Naive thymus-derived CD8-positive, alpha-beta T cell (primary cell): ENCODE measurements at regions not wholly inside any gene's neighbourhood (a gene's known extent, or its start where the extent isn't known, plus 50 kb on each side); places are given as distances from the start of the nearest gene placed in this dataset.

ENCODE experiments used
- ATAC-seq, 2 donors: fragments of 150-1000 bp; cut with Tn5 transposase in 1 of 2; sonication (Bioruptor Pico), chemical (Tn5 transposase) in 1 of 2; 1 replicate in 1 of 2; 2 replicates in 1 of 2; pipeline ENCODE4 v1.10.0; 2021; ENCODE audit warnings: mild to moderate bottlenecking in 2 of 2, moderate library complexity in 2 of 2
- POLR2A ChIA-PET: fragments of 350-600 bp; sonication (Branson Sonifier 250); formaldehyde crosslinking; loops from one replicate; lab custom pipeline; 2021; ENCODE audit warnings: antibody characterized with exemption; lab: Charles Lee
- DNase-seq, 10 donors: peaks; one replicate each; pipeline versions ENCODE4 v3.0.0 to v3.0.0-alpha.2; 2020 to 2022
- H3K27ac Mint-ChIP-seq, 10 donors: one replicate each; pipeline ENCODE4 v1.8.0; 2020 to 2022; ENCODE audit warnings: mild to moderate bottlenecking in 10 of 10, mixed read lengths in 10 of 10, moderate library complexity in 4 of 10, inconsistent platforms in 1 of 10
- H3K27me3 Mint-ChIP-seq, 5 donors: one replicate each; pipeline ENCODE4 v1.8.0; 2021 to 2022; ENCODE audit warnings: mixed read lengths in 5 of 5
- H3K36me3 Mint-ChIP-seq, 3 donors: one replicate each; pipeline ENCODE4 v1.8.0; 2020 to 2022; ENCODE audit warnings: mixed read lengths in 3 of 3, mild to moderate bottlenecking in 2 of 3, inconsistent platforms in 1 of 3
- H3K4me1 Mint-ChIP-seq, 4 donors: one replicate each; pipeline ENCODE4 v1.8.0; 2021 to 2022; ENCODE audit warnings: mixed read lengths in 4 of 4
- H3K4me3 Mint-ChIP-seq, 10 donors: one replicate each; pipeline ENCODE4 v1.8.0; 2020 to 2022; ENCODE audit warnings: mild to moderate bottlenecking in 10 of 10, mixed read lengths in 10 of 10, moderate library complexity in 6 of 10, inconsistent platforms in 1 of 10
- H3K9me3 Mint-ChIP-seq, 9 donors: one replicate each; pipeline ENCODE4 v1.8.0; 2020 to 2022; ENCODE audit warnings: mixed read lengths in 9 of 9, mild to moderate bottlenecking in 3 of 9, inconsistent platforms in 1 of 9, moderate library complexity in 1 of 9

DNA sequence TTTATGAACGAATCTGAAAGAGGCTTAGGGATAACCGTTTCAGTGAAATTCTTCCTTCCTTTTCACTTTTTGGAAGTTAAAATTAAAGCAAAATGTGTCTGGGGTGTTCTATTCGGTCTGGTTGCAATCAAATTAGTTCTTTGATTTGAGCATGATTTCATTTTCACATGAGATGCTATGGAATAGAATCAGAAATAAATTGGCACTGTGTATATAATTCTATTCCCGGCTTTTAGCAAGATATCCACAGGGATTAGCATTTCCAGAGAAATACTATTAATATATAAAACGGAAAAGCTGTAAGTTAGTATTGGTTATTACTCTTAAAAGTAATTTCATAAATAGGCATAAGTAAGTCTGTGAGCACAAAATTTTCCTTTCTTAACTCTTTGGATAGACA is 1676.8 kb upstream of the PCDH7 start:
- H3K4me3 Mint-ChIP-seq, result no peak overlapping the region
- H3K27me3 Mint-ChIP-seq, result no peaks in the 10 kb centered on the region
- no peaks in the 10 kb centered on the region for H3K4me1 Mint-ChIP-seq
- no peak overlapping the region for H3K27ac Mint-ChIP-seq
- H3K36me3 Mint-ChIP-seq, result no peaks in the 10 kb centered on the region
- peaks cover 0 to 18% (median 4%) of the 10 kb centered on the region in 9 donors for H3K9me3 Mint-ChIP-seq
- DNase-seq (no peak), ATAC-seq (no peak)
- POLR2A ChIA-PET, result no interaction called here

DNA sequence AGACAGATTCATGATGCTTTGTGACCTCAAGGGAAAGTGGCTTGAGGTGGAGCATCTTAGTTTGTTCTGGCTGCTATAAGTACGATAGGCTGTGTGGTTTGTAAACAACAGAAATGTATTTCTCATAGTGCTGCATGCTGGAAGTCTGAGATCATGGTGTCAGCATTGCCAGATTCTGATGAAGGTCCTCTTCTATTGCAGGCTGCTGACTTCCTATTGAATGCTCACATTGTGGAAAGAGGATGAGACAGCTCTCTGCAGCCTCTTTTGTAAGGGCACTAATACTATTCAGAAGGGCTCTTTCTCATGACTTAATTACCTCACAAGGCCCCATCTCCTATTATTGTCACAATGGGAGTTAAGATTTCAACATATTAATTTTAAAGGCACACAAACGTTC is 1674.0 kb upstream of the PCDH7 start:
- ATAC-seq (no peak), DNase-seq (no peak)
- no peaks in the 10 kb centered on the region for H3K4me1 Mint-ChIP-seq
- H3K27me3 Mint-ChIP-seq, result no peaks in the 10 kb centered on the region
- H3K36me3 Mint-ChIP-seq, result no peaks in the 10 kb centered on the region
- H3K4me3 Mint-ChIP-seq, result no peak overlapping the region
- POLR2A ChIA-PET, result no interaction called here
- no peak overlapping the region for H3K27ac Mint-ChIP-seq
- peaks cover 0 to 30% (median 7%) of the 10 kb centered on the region in 9 donors for H3K9me3 Mint-ChIP-seq

DNA sequence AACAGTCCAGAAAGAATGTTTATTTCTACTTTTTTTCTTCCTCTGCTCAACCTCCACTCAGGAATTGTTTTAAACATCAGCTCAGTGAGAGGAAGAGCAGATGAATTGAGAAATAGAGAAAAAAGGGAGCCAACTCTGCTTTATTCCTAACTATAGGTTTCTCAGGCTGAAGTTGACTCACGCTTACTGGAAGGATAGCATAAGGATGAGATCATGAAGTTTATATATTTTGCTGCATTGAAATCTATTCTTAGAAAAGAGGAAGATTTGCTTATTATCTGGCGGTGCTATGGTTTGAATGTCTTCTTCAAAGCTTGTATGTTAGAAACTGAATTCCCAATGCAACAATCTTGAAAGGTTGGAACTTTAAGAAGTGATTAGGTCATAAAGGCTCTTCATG is 1673.4 kb upstream of the PCDH7 start:
- H3K9me3 Mint-ChIP-seq, result peaks cover 0 to 30% (median 7%) of the 10 kb centered on the region in 9 donors
- POLR2A ChIA-PET, result no interaction called here
- ATAC-seq, result no peak
- no peak overlapping the region for H3K27ac Mint-ChIP-seq
- H3K4me1 Mint-ChIP-seq, result no peaks in the 10 kb centered on the region
- H3K36me3 Mint-ChIP-seq, result no peaks in the 10 kb centered on the region
- no peak overlapping the region for H3K4me3 Mint-ChIP-seq
- DNase-seq, result no peak
- H3K27me3 Mint-ChIP-seq, result no peaks in the 10 kb centered on the region

DNA sequence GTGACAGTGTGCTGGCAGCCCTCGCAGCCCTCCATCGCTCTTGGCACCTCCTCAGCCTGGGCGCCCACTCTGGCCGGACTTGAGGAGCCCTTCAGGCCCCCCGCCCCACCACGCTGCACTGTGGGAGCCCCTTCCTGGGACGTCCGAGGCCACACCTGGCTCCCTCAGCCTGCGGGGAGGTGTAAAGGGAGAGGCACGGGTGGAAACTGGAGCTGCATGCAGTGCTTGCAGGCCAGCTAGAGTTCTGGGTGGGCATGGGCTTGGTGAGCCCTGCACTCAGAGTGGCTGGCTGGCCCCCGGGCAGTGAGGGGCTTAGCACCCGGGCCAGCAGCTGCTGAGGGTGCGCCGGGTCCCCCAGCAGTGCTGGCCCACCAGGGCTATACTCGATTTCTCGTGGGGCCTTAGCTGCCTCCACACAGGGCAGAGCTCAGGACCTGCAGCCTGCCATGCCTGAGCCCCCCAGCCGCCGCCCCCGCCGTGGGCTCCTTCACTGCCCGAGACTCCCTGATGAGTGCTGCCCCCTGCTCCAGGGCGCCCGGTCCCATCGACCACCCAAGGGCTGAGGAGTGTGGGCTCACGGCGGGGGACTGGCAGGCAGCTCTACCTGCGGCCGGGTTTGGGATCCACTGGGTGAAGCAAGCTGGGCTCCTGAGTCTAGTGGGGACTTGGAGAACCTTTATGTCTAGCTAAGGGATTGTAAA is 1672.7 kb upstream of the PCDH7 start:
- DNase-seq, result peak in 1 of 10 donors; percentile 4
- no peaks in the 10 kb centered on the region for H3K27me3 Mint-ChIP-seq
- H3K4me3 Mint-ChIP-seq, result no peak overlapping the region
- H3K4me1 Mint-ChIP-seq, result no peaks in the 10 kb centered on the region
- no peak overlapping the region for H3K27ac Mint-ChIP-seq
- POLR2A ChIA-PET, result no interaction called here
- no peaks in the 10 kb centered on the region for H3K36me3 Mint-ChIP-seq
- ATAC-seq, result no peak
- peaks cover 0 to 30% (median 7%) of the 10 kb centered on the region in 9 donors for H3K9me3 Mint-ChIP-seq

DNA sequence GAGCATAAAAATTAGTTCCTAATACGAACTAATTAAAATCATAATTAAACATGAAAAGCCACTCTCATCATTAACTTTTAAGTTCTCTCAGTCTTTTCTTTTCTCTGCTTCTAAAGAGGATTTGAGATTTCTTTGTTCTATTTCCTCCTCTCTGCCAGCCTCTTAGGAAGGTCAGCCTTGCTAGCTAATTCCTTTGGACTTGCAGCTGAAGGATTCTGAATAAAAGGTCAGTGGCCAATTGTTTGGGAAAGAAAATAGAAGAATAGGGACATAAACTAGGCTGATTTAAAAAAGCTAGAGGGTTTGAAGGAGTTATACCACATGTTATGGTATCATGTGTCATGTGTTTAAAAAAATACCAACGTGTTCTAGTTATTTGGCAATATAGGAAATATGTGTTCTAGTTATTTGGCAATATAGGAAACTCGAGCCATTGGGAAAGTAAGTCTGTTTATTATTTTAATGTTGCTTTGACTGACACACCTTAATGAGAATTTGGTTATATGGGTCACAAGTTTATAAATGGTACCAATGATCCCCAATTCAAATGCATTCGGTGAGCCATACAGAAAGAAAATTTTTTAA is 1668.7 kb upstream of the PCDH7 start:
- H3K4me1 Mint-ChIP-seq, result no peaks in the 10 kb centered on the region
- H3K27me3 Mint-ChIP-seq, result no peaks in the 10 kb centered on the region
- no peak overlapping the region for H3K27ac Mint-ChIP-seq
- no peak overlapping the region for H3K4me3 Mint-ChIP-seq
- no peak for DNase-seq
- ATAC-seq, result no peak
- H3K9me3 Mint-ChIP-seq, result peaks cover 0 to 22% (median 6%) of the 10 kb centered on the region in 9 donors
- POLR2A ChIA-PET, result no interaction called here
- no peaks in the 10 kb centered on the region for H3K36me3 Mint-ChIP-seq

DNA sequence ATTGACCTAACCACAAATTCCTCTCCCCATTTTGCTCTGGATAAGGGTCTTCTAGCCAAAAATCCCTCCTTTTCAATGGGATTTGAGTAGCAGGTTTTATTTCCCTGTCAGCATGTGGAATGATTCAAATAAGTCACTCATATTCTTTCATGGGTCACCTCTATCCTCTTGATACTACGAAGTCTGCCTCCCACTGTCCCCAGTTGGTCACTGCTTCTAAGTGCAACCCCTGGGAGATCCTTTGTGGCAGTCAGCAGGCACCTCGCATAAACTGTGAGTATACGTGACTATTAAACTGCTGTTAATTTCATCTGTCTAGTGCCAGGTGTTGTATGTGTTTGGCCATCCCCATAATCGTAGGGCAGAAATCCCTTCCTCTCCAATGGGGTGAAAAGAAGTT is 1667.9 kb upstream of the PCDH7 start:
- Mint-ChIP-seq H3K9me3 (peaks cover 0 to 17% (median 6%) of the 10 kb centered on the region in 9 donors), H3K27me3 (no peaks in the 10 kb centered on the region), H3K27ac (no peak overlapping the region), H3K36me3 (no peaks in the 10 kb centered on the region), H3K4me3 (no peak overlapping the region), H3K4me1 (no peaks in the 10 kb centered on the region)
- POLR2A ChIA-PET, result no interaction called here
- DNase-seq (no peak), ATAC-seq (no peak)

DNA sequence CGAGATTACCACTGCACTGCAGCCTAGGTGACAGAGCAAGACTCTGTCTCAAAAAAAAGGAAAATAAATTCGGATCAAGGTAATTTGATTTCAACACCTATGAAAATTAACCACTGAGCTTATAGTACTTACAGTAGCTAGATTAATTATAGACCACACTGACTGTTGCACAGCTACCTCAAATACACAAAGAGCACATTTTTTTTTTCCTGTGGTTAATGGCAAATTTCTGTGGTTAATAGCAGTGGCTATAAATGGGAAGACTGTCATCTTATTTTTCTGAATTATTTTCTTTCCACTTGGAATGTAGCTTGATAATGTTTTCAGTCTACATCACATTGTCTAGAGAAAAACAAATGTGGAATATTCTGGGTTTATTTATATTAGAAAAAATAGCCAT is 1661.6 kb upstream of the PCDH7 start:
- peaks cover 0 to 19% (median 5%) of the 10 kb centered on the region in 9 donors for H3K9me3 Mint-ChIP-seq
- no peak overlapping the region for H3K4me3 Mint-ChIP-seq
- no peak overlapping the region for H3K27ac Mint-ChIP-seq
- DNase-seq (no peak), ATAC-seq (no peak)
- H3K36me3 Mint-ChIP-seq, result no peaks in the 10 kb centered on the region
- H3K4me1 Mint-ChIP-seq, result no peaks in the 10 kb centered on the region
- POLR2A ChIA-PET, result no interaction called here
- no peaks in the 10 kb centered on the region for H3K27me3 Mint-ChIP-seq

DNA sequence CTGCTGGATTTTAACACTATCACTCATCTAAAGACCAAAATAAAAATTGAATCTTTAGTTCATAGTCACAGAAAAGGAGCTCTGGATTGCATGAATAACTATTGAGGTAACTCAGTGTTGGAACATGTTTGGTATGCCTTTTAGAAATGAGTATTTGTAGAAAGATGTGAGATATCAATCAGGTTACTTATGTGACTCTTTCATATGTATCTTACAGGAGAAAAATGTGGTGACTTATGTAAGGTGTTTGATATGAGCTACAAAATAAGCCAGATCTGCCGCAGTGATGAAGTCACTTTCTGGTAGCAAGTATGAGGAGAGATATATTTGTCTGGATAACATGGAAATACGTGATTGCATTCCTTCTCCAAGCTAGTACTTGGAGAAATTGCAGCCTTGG is 1653.3 kb upstream of the PCDH7 start:
- POLR2A ChIA-PET, result no interaction called here
- H3K4me3 Mint-ChIP-seq, result no peak overlapping the region
- DNase-seq, result no peak
- H3K27ac Mint-ChIP-seq, result no peak overlapping the region
- peaks cover 2 to 36% (median 26%) of the 10 kb centered on the region in 9 donors for H3K9me3 Mint-ChIP-seq
- no peak for ATAC-seq
- no peaks in the 10 kb centered on the region for H3K27me3 Mint-ChIP-seq
- H3K36me3 Mint-ChIP-seq, result no peaks in the 10 kb centered on the region
- H3K4me1 Mint-ChIP-seq, result no peaks in the 10 kb centered on the region

DNA sequence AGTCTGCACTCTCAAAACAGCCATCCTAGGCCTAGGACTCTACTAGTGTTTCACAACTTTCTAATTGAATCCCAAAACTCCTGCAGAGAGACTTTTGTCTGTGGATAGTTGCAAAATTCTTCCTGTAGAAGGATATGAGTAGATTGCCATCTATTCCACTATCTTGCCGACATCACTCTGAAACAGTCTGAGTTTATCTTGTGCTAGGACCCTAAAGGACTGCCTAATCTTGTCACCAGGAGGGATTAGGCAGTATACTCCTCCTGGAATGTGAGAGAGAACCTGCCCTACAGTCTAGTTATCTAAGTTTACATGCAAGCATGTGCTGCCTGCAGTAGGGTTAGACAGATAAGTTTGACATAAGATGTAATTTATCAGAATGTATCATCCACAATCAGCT is 1646.6 kb upstream of the PCDH7 start:
- POLR2A ChIA-PET, result no interaction called here
- no peaks in the 10 kb centered on the region for H3K36me3 Mint-ChIP-seq
- ATAC-seq (no peak), DNase-seq (no peak)
- H3K4me1 Mint-ChIP-seq, result no peaks in the 10 kb centered on the region
- peaks cover 6 to 45% (median 29%) of the 10 kb centered on the region in 9 donors for H3K9me3 Mint-ChIP-seq
- H3K4me3 Mint-ChIP-seq, result no peak overlapping the region
- no peak overlapping the region for H3K27ac Mint-ChIP-seq
- no peaks in the 10 kb centered on the region for H3K27me3 Mint-ChIP-seq

DNA sequence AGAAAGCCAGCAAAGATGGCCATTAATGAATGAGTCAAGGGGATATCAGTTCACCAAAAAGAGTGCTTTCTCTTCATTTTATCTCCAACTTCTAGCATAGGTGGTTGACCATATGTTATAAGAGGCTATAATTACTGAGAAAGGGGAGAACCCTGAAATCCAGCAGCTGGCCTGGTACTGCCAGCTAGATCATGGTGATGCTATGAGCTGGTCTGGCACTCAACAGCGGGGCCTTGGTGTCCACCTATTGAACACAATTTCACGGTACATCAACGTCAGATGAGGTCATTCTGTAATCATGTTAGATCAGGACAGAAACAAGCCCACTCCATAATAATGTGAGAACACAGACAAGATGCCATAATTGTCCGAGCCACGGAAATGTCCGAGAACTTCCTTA is 1644.8 kb upstream of the PCDH7 start:
- Mint-ChIP-seq H3K27ac (no peak overlapping the region), H3K9me3 (peaks cover 6 to 33% (median 17%) of the 10 kb centered on the region in 9 donors), H3K4me3 (no peak overlapping the region), H3K36me3 (no peaks in the 10 kb centered on the region), H3K27me3 (no peaks in the 10 kb centered on the region), H3K4me1 (no peaks in the 10 kb centered on the region)
- ATAC-seq (no peak), DNase-seq (no peak)
- POLR2A ChIA-PET, result no interaction called here

DNA sequence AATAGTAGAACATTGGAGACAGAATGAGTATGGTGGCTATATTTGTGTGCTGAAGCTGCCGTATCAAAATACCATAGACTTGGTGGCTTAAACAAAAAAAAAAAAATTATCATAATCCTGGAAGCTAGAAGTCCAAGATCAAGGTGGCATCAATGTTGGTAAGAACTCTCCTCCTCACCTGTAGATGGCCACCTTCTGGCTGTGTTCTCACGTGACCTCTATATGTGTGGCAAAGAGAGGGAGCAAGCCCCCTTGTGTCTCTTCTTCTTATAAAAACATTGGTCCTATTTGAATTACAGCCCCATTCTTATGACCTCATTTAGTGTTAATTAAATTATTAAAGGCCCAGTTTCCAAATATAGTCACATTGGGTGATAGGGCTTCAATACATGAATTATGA is 1640.9 kb upstream of the PCDH7 start:
- H3K27me3 Mint-ChIP-seq, result no peaks in the 10 kb centered on the region
- POLR2A ChIA-PET, result no interaction called here
- H3K36me3 Mint-ChIP-seq, result no peaks in the 10 kb centered on the region
- H3K27ac Mint-ChIP-seq, result no peak overlapping the region
- DNase-seq, result no peak
- peaks cover 0 to 10% (median 3%) of the 10 kb centered on the region in 9 donors for H3K9me3 Mint-ChIP-seq
- no peak overlapping the region for H3K4me3 Mint-ChIP-seq
- ATAC-seq, result no peak
- H3K4me1 Mint-ChIP-seq, result no peaks in the 10 kb centered on the region

DNA sequence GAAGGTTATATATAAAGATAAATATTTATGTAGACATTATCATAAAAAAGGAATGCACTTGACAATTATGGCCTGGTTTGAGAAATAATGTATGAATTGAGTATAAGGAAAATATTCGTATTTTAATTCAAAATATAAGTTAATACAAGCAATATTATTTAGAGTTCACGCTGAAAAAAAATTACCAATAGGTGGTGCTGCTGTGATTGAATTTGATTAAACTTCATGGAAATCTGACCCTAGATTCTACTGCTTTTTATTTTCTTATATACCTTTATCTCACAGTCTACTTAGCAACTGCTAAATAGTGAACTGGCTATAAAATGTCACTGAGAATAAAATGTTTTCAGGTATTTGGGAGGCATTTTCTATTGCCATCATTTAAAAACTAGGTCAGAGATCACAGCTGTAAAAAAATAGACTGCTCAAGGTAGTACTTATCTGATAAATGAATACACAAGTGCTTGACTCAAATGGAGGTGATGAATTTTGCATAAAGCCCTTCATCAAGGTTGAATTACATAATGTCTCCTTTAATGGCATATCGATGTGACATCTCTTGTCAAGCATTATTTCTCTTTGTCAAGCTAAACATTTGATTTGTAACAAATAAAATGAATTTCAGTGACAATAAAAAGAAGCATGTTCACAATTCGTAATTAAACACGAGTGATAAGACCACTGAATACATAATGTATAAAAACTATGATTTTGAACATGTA is 1638.8 kb upstream of the PCDH7 start:
- H3K4me3 Mint-ChIP-seq, result no peak overlapping the region

DNA sequence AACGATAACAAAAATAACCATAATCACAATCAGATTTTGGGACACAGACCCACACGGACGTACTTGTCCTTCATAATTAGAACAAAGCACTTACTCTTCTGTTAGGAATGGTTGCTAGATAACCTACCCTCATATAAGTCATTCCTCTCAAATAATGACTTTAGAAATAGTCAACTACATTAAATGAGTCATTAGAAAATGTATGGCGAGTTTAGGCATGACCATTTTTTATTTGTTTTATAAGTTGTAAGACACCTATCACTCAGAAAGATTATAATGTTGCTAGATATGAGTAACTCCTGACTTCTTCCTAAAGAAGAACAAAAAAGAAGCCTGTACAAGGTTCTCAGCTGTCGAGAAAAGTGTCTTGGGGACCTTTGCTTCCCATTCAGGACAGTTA is 1637.5 kb upstream of the PCDH7 start:
- peaks cover 0 to 10% (median 2%) of the 10 kb centered on the region in 9 donors for H3K9me3 Mint-ChIP-seq
- H3K27ac Mint-ChIP-seq, result no peak overlapping the region
- no peak for DNase-seq
- POLR2A ChIA-PET, result no interaction called here
- H3K4me3 Mint-ChIP-seq, result no peak overlapping the region
- no peak for ATAC-seq
- H3K27me3 Mint-ChIP-seq, result no peaks in the 10 kb centered on the region
- H3K36me3 Mint-ChIP-seq, result no peaks in the 10 kb centered on the region
- H3K4me1 Mint-ChIP-seq, result no peaks in the 10 kb centered on the region

More for the DNA sequence above, 1638.8 kb upstream of the PCDH7 start:
- Mint-ChIP-seq H3K36me3 (no peaks in the 10 kb centered on the region), H3K4me1 (no peaks in the 10 kb centered on the region), H3K27ac (no peak overlapping the region), H3K9me3 (peaks cover 0 to 10% (median 0%) of the 10 kb centered on the region in 9 donors), H3K27me3 (no peaks in the 10 kb centered on the region)
- ATAC-seq (no peak), DNase-seq (no peak)
- POLR2A ChIA-PET, result no interaction called here
